Gastrocnemius medialis (tissue), 4 donors: ENCODE measurements at regions not wholly inside any gene's neighbourhood (a gene's known extent, or its start where the extent isn't known, plus 50 kb on each side); places are given as distances from the start of the nearest gene placed in this dataset.

Source experiments
- ATAC-seq, 2 donors: fragments of 150-250 bp; one replicate each; pipeline ENCODE4 v1.9.1; 2016
- DNase-seq, 2 donors: peaks; one replicate each; pipeline ENCODE4 v3.0.0-alpha.2; 2019
- H3K27ac ChIP-seq, 4 donors: fragments of 200-600 bp; sonication (generic); 1 replicate in 1 of 4; 2 replicates in 3 of 4; pipeline ENCODE4 v1.5.1; 2016 to 2018; ENCODE audit warnings: mild to moderate bottlenecking in 2 of 4, moderate library complexity in 1 of 4
- H3K27me3 ChIP-seq, 3 donors: fragments of 200-600 bp; sonication (generic) in 2 of 3; 1 replicate in 1 of 3; 2 replicates in 2 of 3; pipeline versions ENCODE4 v1.5.1 to v1.6.0; 2016 to 2019; ENCODE audit warnings: mild to moderate bottlenecking in 1 of 3, moderate library complexity in 1 of 3
- H3K36me3 ChIP-seq, 2 donors: fragments of 200-600 bp; sonication (generic) in 1 of 2; one replicate each; pipeline ENCODE4 v1.5.1; 2017 to 2018
- H3K4me1 ChIP-seq, 2 donors: fragments of 200-600 bp; sonication (generic) in 1 of 2; one replicate each; pipeline ENCODE4 v1.5.1; 2016 to 2017; ENCODE audit warnings: mild to moderate bottlenecking in 2 of 2
- H3K4me3 ChIP-seq, 4 donors: fragments of 200-600 bp; sonication (generic) in 3 of 4; 1 replicate in 1 of 4; 2 replicates in 3 of 4; pipeline ENCODE4 v1.5.1; 2016 to 2019; ENCODE audit warnings: mild to moderate bottlenecking in 2 of 4
- H3K9me3 ChIP-seq, 3 donors: fragments of 200-600 bp; sonication (generic) in 2 of 3; 1 replicate in 1 of 3; 2 replicates in 2 of 3; pipeline ENCODE4 v1.5.1; 2016 to 2019
- CTCF ChIP-seq, 5 experiments: fragments of 450-650 bp in 3 of 5; fragments of 200-600 bp in 2 of 5; sonication (generic) in 2 of 5; IDR thresholded peaks in 4 of 5; conservative IDR thresholded peaks in 1 of 5; 1 replicate in 4 of 5; 2 replicates in 1 of 5; pipeline ENCODE4 v1.5.1; 2016 to 2019; ENCODE audit warnings: antibody characterized with exemption in 5 of 5, mild to moderate bottlenecking in 3 of 5, moderate library complexity in 3 of 5
- POLR2A ChIP-seq, 2 donors: fragments of 450-650 bp; IDR thresholded peaks; one replicate each; pipeline ENCODE4 v1.6.1; 2017; ENCODE audit warnings: antibody characterized with exemption in 2 of 2, mild to moderate bottlenecking in 2 of 2, moderate library complexity in 2 of 2
- in situ Hi-C, 4 donors: fragments of 200-750 bp; cut with MboI; loops; one replicate each; pipeline versions ENCODE4 v1.15.0 to v1.8.0; 2017; ENCODE audit warnings: low sequenced_read_pairs in 4 of 4
- intact Hi-C: fragments of 100-400 bp; cut with DNase I; formaldehyde crosslinking; loops from one replicate; pipeline ENCODE4 v1.15.1; 2023; ENCODE audit warnings: low total_unique reads

GRCh38 chr12:85656561-85656960, 179.6 kb downstream of the RASSF9 start:
- DNase-seq (no peak), ATAC-seq (no peak)
- Histone ChIP-seq H3K4me3 (no peak overlapping the region), H3K36me3 (no peaks in the 10 kb centered on the region), H3K9me3 (no peaks in the 10 kb centered on the region), H3K27me3 (no peaks in the 10 kb centered on the region), H3K4me1 (no peaks in the 10 kb centered on the region), H3K27ac (no peak overlapping the region)
- in situ Hi-C loops, result no loop called here
- TF ChIP-seq POLR2A (IDR thresholded peaks at IDR 0.05) (no peak), CTCF (IDR thresholded peaks at IDR 0.05 in 4 of 5, conservative IDR thresholded peaks at IDR 0.05 in 1 of 5) (no peak)
- intact Hi-C loops, result no loop called here

DNA sequence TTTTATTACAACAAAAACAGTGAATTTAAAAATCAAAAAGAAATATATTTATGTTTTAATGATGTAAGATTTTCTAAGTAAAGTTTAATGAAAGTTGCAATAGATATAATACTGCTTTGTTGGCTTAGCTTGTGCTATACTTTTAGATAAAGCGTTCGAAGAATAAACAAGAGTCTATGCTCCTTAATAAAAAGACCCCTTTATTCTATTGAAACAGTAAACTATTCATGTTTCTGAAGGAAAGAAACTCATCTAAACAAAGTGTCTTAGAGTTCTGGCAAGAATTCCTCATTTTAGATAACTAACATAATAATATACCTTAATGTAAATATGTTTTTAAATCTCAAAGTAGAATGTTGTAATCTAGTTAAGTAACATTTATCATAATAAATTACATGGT, 179.0 kb downstream of the RASSF9 start:
- Histone ChIP-seq H3K27ac (no peak overlapping the region), H3K9me3 (no peaks in the 10 kb centered on the region), H3K4me1 (no peaks in the 10 kb centered on the region), H3K36me3 (no peaks in the 10 kb centered on the region), H3K4me3 (no peak overlapping the region), H3K27me3 (no peaks in the 10 kb centered on the region)
- intact Hi-C loops (no loop called here), in situ Hi-C loops (no loop called here)
- TF ChIP-seq POLR2A (IDR thresholded peaks at IDR 0.05) (no peak), CTCF (IDR thresholded peaks at IDR 0.05 in 4 of 5, conservative IDR thresholded peaks at IDR 0.05 in 1 of 5) (no peak)
- DNase-seq (no peak), ATAC-seq (no peak)

- in situ Hi-C loops (no loop called here), intact Hi-C loops (no loop called here)
- ATAC-seq (no peak), DNase-seq (no peak)
- no peaks in the 10 kb centered on the region for H3K9me3 ChIP-seq
- H3K36me3 ChIP-seq, result no peaks in the 10 kb centered on the region
- no peak overlapping the region for H3K27ac ChIP-seq
- no peak for TF ChIP-seq POLR2A (IDR thresholded peaks at IDR 0.05)
- TF ChIP-seq CTCF (IDR thresholded peaks at IDR 0.05 in 4 of 5, conservative IDR thresholded peaks at IDR 0.05 in 1 of 5), result no peak
- H3K27me3 ChIP-seq, result no peaks in the 10 kb centered on the region
- no peaks in the 10 kb centered on the region for H3K4me1 ChIP-seq
- no peak overlapping the region for H3K4me3 ChIP-seq
Observed at GRCh38 chr12:85657836-85658630, 178.2 kb downstream of the RASSF9 start.

DNA sequence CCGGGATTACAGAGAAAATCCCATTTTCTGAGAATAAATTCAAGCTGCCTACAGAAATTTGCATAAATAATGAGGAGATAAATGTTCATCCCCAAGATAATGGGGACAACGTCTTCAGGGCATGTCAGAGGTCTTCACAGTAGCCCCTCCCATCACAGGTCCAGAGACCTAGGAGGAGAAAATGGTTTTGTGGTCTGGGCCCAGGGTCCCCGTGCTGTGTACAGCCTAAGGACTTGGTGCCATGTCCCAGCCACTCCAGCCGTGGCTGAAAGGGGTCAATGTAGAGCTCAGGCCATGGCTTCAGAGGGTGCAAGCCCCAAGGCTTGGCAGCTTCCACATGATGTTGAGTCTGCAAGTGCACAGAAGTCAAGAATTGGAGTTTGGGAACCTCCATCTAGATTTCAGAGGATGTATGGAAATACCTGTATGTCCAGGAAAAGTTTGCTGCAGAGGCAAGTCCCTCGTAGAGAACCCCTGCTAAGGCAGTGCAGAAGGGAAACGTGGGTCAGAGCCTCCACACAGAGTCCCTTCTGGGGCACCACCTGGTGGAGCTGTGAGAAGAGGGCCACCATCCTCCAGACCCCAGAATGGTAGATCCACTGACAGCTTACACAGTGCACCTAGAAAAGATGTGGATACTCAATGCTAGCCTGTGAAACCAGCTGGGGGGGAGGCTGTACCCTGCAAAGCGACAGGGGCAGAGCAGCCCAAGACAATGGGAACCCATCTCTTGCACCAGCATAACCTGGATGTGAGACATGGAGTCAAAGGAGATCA, 176.3 kb downstream of the RASSF9 start:
- H3K4me1 ChIP-seq, result no peaks in the 10 kb centered on the region
- H3K36me3 ChIP-seq, result no peaks in the 10 kb centered on the region
- in situ Hi-C loops (no loop called here), intact Hi-C loops (no loop called here)
- no peak overlapping the region for H3K27ac ChIP-seq
- no peaks in the 10 kb centered on the region for H3K9me3 ChIP-seq
- no peak overlapping the region for H3K4me3 ChIP-seq
- no peak for ATAC-seq
- TF ChIP-seq CTCF (IDR thresholded peaks at IDR 0.05 in 4 of 5, conservative IDR thresholded peaks at IDR 0.05 in 1 of 5) (no peak), POLR2A (IDR thresholded peaks at IDR 0.05) (no peak)
- no peak for DNase-seq
- H3K27me3 ChIP-seq, result no peaks in the 10 kb centered on the region
